H1 (cell line): ENCODE measurements at regions not wholly inside any gene's neighbourhood (a gene's known extent, or its start where the extent isn't known, plus 50 kb on each side); places are given as distances from the start of the nearest gene placed in this dataset.

Source experiments
- EP300 ChIP-seq, 2 experiments: IDR thresholded peaks; 1 replicate in 1 of 2; 2 replicates in 1 of 2; pipeline ENCODE4 v1.6.1; 2011 to 2012; ENCODE audit warnings: low read depth in 2 of 2, low read length in 2 of 2, mild to moderate bottlenecking in 2 of 2, borderline replicate concordance in 1 of 2, inconsistent platforms in 1 of 2, moderate library complexity in 1 of 2
- KDM1A ChIP-seq: fragments of 200-600, 300-600 bp; sonication (generic); IDR thresholded peaks from 2 replicates; pipeline ENCODE4 v1.7.1; 2016; ENCODE audit warnings: mild to moderate bottlenecking, low read length, borderline replicate concordance
- POLR2AphosphoS5 ChIP-seq: IDR thresholded peaks from 2 replicates; pipeline ENCODE4 v1.6.1; 2011; ENCODE audit warnings: low read depth, low read length
- RBBP5 ChIP-seq: IDR thresholded peaks from 2 replicates; pipeline ENCODE4 v1.7.1; 2012; ENCODE audit warnings: low read depth, mild to moderate bottlenecking, inconsistent platforms, low read length, moderate library complexity, borderline replicate concordance
- TCF12 ChIP-seq: IDR thresholded peaks from 2 replicates; pipeline ENCODE4 v1.6.1; 2011; ENCODE audit warnings: low read depth, mild to moderate bottlenecking, low read length

- TF ChIP-seq TCF12 (no peak), EP300 (IDR thresholded peaks at IDR 0.05; ENCODE audit: borderline replicate concordance in 1 of 2, low read depth in 2 of 2, low read length in 2 of 2) (no peak), POLR2AphosphoS5 (no peak), KDM1A (no peak), RBBP5 (no peak)
These were observed 368.2 kb upstream of the SLITRK5 start for GRCh38 chr13:87302931-87303330.
